Mesenchymal stem cell (in vitro differentiated cells and primary cell): ENCODE measurements at regions not wholly inside any gene's neighbourhood (a gene's known extent, or its start where the extent isn't known, plus 50 kb on each side); places are given as distances from the start of the nearest gene placed in this dataset.

Experiments used
- DNase-seq: peaks from one replicate; pipeline ENCODE4 v3.0.0-alpha.2; 2013
- H2AFZ ChIP-seq: one replicate; pipeline ENCODE4 v1.6.1; 2013; ENCODE audit warnings: low read depth, mild to moderate bottlenecking, control low read depth, inconsistent platforms, low read length, moderate library complexity
- H2AK5ac ChIP-seq: 2 replicates; pipeline ENCODE4 v1.6.1; 2013; ENCODE audit warnings: low read length, moderate library complexity, mild to moderate bottlenecking, inconsistent platforms; ENCODE audit not compliant: severe bottlenecking
- H2BK120ac ChIP-seq: one replicate; pipeline ENCODE4 v1.6.1; 2013; ENCODE audit warnings: low read depth, mild to moderate bottlenecking, inconsistent platforms, low read length, moderate library complexity
- H2BK12ac ChIP-seq, 2 experiments: one replicate each; pipeline ENCODE4 v1.6.1; 2013; ENCODE audit warnings: inconsistent platforms in 2 of 2, low read length in 2 of 2, mild to moderate bottlenecking in 2 of 2, moderate library complexity in 2 of 2, control low read depth in 1 of 2
- H2BK15ac ChIP-seq: one replicate; pipeline ENCODE4 v1.6.1; 2013; ENCODE audit warnings: mild to moderate bottlenecking, low read depth, inconsistent platforms; ENCODE audit not compliant: poor library complexity, severe bottlenecking
- H2BK5ac ChIP-seq: 2 replicates; pipeline ENCODE4 v1.6.1; 2013; ENCODE audit warnings: low read depth, mild to moderate bottlenecking, low read length, control low read depth, inconsistent platforms; ENCODE audit not compliant: poor library complexity, severe bottlenecking
- H3K14ac ChIP-seq, 2 experiments: one replicate each; pipeline ENCODE4 v1.6.1; 2013; ENCODE audit warnings: inconsistent platforms in 2 of 2, low read length in 2 of 2, control low read depth in 1 of 2, mild to moderate bottlenecking in 1 of 2, moderate library complexity in 1 of 2
- H3K18ac ChIP-seq, 2 experiments: one replicate each; pipeline ENCODE4 v1.6.1; 2013; ENCODE audit warnings: inconsistent platforms in 2 of 2, low read length in 2 of 2, control low read depth in 1 of 2, low read depth in 1 of 2, mild to moderate bottlenecking in 1 of 2
- H3K23ac ChIP-seq, 2 experiments: one replicate each; pipeline ENCODE4 v1.6.1; 2013; ENCODE audit warnings: inconsistent platforms in 2 of 2, low read length in 2 of 2, mild to moderate bottlenecking in 2 of 2, moderate library complexity in 2 of 2, control low read depth in 1 of 2
- H3K27ac ChIP-seq: 2 replicates; pipeline ENCODE4 v1.5.1; 2013; ENCODE audit warnings: mild to moderate bottlenecking, moderate library complexity, low read length, control low read depth, inconsistent platforms; ENCODE audit not compliant: poor library complexity, severe bottlenecking
- H3K27me3 ChIP-seq, 2 experiments: 2 replicates each; pipeline versions ENCODE4 v1.6.1 to v1.7.0; 2013; ENCODE audit warnings: low read length in 2 of 2, mild to moderate bottlenecking in 2 of 2, moderate library complexity in 2 of 2, control low read depth in 1 of 2, inconsistent platforms in 1 of 2; ENCODE audit not compliant: control insufficient read depth in 1 of 2, insufficient read depth in 1 of 2
- H3K36me3 ChIP-seq, 2 experiments: 2 replicates each; pipeline versions ENCODE4 v1.6.1 to v1.7.0; 2013; ENCODE audit warnings: low read length in 2 of 2, control low read depth in 1 of 2, inconsistent platforms in 1 of 2, low read depth in 1 of 2, mild to moderate bottlenecking in 1 of 2; ENCODE audit not compliant: insufficient read depth in 2 of 2, control insufficient read depth in 1 of 2
- H3K4ac ChIP-seq, 2 experiments: one replicate each; pipeline ENCODE4 v1.6.1; 2013; ENCODE audit warnings: inconsistent platforms in 2 of 2, low read length in 2 of 2, mild to moderate bottlenecking in 2 of 2, moderate library complexity in 2 of 2, control low read depth in 1 of 2, low read depth in 1 of 2
- H3K4me1 ChIP-seq: 2 replicates; pipeline ENCODE4 v1.6.1; 2013; ENCODE audit warnings: low read depth, low read length, control low read depth; ENCODE audit not compliant: control insufficient read depth, insufficient read depth
- H3K4me2 ChIP-seq: 2 replicates; pipeline ENCODE4 v1.6.1; 2013; ENCODE audit warnings: low read length, mild to moderate bottlenecking, inconsistent platforms; ENCODE audit not compliant: poor library complexity, severe bottlenecking
- H3K4me3 ChIP-seq, 2 experiments: 2 replicates each; pipeline versions ENCODE4 v1.5.1 to v1.7.0; 2013; ENCODE audit warnings: low read length in 2 of 2, mild to moderate bottlenecking in 2 of 2, control low read depth in 1 of 2, low read depth in 1 of 2; ENCODE audit not compliant: insufficient read depth in 1 of 2
- H3K79me1 ChIP-seq: replicated peaks from 2 replicates; pipeline ENCODE4 v1.6.1; 2013; ENCODE audit warnings: mild to moderate bottlenecking, control low read depth, low read length, inconsistent platforms; ENCODE audit not compliant: poor library complexity, severe bottlenecking
- H3K9ac ChIP-seq: 2 replicates; pipeline ENCODE4 v1.7.0; 2013; ENCODE audit warnings: mild to moderate bottlenecking, low read length, moderate library complexity
- H3K9me3 ChIP-seq: 2 replicates; pipeline ENCODE4 v1.7.0; 2013; ENCODE audit warnings: mild to moderate bottlenecking, low read length; ENCODE audit not compliant: control insufficient read depth
- H4K8ac ChIP-seq: one replicate; pipeline ENCODE4 v1.6.1; 2013; ENCODE audit warnings: inconsistent platforms, mild to moderate bottlenecking, low read length, moderate library complexity
- H4K91ac ChIP-seq: one replicate; pipeline ENCODE4 v1.6.1; 2013; ENCODE audit warnings: mild to moderate bottlenecking, low read length, inconsistent platforms
- WGBS: methylation state at CpG from one replicate; pipeline ENCODE4 v1.1.7; 2013; ENCODE audit warnings: mixed read lengths; 5-methylcytosine and 5-hydroxymethylcytosine counted together

GRCh38 chr2:236513956-236514355, 55.7 kb upstream of the ACKR3 start:
- Histone ChIP-seq H2BK12ac (no peak overlapping the region), H2AK5ac (peak overlapping the region; percentile 29), H3K27ac (no peak overlapping the region), H3K4me1 (peaks cover 6% of the 10 kb centered on the region), H3K27me3 (peaks cover 3 to 8% of the 10 kb centered on the region in 2 experiments), H3K18ac (no peak overlapping the region), H3K36me3 (no peaks in the 10 kb centered on the region), H2BK5ac (no peak overlapping the region), H3K4me3 (no peak overlapping the region), H3K23ac (no peak overlapping the region), H2AFZ (no peak overlapping the region), H3K4me2 (no peak overlapping the region), H3K9me3 (no peaks in the 10 kb centered on the region), H3K14ac (no peak overlapping the region), H3K4ac (no peak overlapping the region), H4K91ac (no peak overlapping the region), H2BK120ac (no peak overlapping the region), H2BK15ac (no peak overlapping the region), H3K9ac (no peak overlapping the region), H4K8ac (no peak overlapping the region), H3K79me1 (no peaks in the 10 kb centered on the region)
- WGBS, result 92% methylated on average over 8 of the region's 8 CpGs
- DNase-seq, result no peak

- no peak overlapping the region for H3K4me2 ChIP-seq
- H2BK5ac ChIP-seq, result no peak overlapping the region
- H3K9ac ChIP-seq, result no peak overlapping the region
- 92% methylated on average over 5 of the region's 6 CpGs for WGBS
- H3K23ac ChIP-seq, result no peak overlapping the region
- no peak for DNase-seq
- H4K8ac ChIP-seq, result no peak overlapping the region
- no peaks in the 10 kb centered on the region for H3K36me3 ChIP-seq
- peaks cover 14 to 18% of the 10 kb centered on the region in 2 experiments for H3K27me3 ChIP-seq
- H4K91ac ChIP-seq, result no peak overlapping the region
- no peaks in the 10 kb centered on the region for H3K9me3 ChIP-seq
- no peak overlapping the region for H2BK15ac ChIP-seq
- no peak overlapping the region for H3K4me3 ChIP-seq
- no peak overlapping the region for H2BK12ac ChIP-seq
- H3K4me1 ChIP-seq, result peaks cover 7% of the 10 kb centered on the region
- H3K4ac ChIP-seq, result no peak overlapping the region
- no peak overlapping the region for H2BK120ac ChIP-seq
- no peak overlapping the region for H3K14ac ChIP-seq
- no peak overlapping the region for H3K27ac ChIP-seq
- no peak overlapping the region for H2AFZ ChIP-seq
- H2AK5ac ChIP-seq, result no peak overlapping the region
- no peak overlapping the region for H3K18ac ChIP-seq
- no peaks in the 10 kb centered on the region for H3K79me1 ChIP-seq
Measured at GRCh38 chr2:236516708-236517107, 52.9 kb upstream of the ACKR3 start.

GRCh38 chr2:236517251-236518031, 52.2 kb upstream of the ACKR3 start:
- no peaks in the 10 kb centered on the region for H3K79me1 ChIP-seq
- H2BK12ac ChIP-seq, result no peak overlapping the region
- no peaks in the 10 kb centered on the region for H3K36me3 ChIP-seq
- H3K4me1 ChIP-seq, result peaks cover 7% of the 10 kb centered on the region
- H3K14ac ChIP-seq, result no peak overlapping the region
- 86% methylated on average over 10 of the region's 11 CpGs for WGBS
- H2AFZ ChIP-seq, result no peak overlapping the region
- no peak overlapping the region for H3K9ac ChIP-seq
- H3K4me2 ChIP-seq, result no peak overlapping the region
- H3K27ac ChIP-seq, result no peak overlapping the region
- H3K23ac ChIP-seq, result no peak overlapping the region
- H3K18ac ChIP-seq, result no peak overlapping the region
- no peak overlapping the region for H3K4me3 ChIP-seq
- no peaks in the 10 kb centered on the region for H3K9me3 ChIP-seq
- H3K27me3 ChIP-seq, result peaks cover 14 to 18% of the 10 kb centered on the region in 2 experiments
- no peak overlapping the region for H2BK15ac ChIP-seq
- H4K91ac ChIP-seq, result no peak overlapping the region
- DNase-seq, result no peak
- no peak overlapping the region for H2BK120ac ChIP-seq
- H4K8ac ChIP-seq, result no peak overlapping the region
- H3K4ac ChIP-seq, result no peak overlapping the region
- no peak overlapping the region for H2BK5ac ChIP-seq
- H2AK5ac ChIP-seq, result no peak overlapping the region
